Stomach (tissue), 8 donors: ENCODE measurements at regions not wholly inside any gene's neighbourhood (a gene's known extent, or its start where the extent isn't known, plus 50 kb on each side); places are given as distances from the start of the nearest gene placed in this dataset.
A peak's percentile ranks its signal among the peaks of the same experiment; 100 is the strongest.

Experiments used
- DNase-seq, 2 donors: peaks; one replicate each; pipeline versions ENCODE4 v3.0.0 to v3.0.0-alpha.2; 2013 to 2019
- H3K27ac ChIP-seq, 5 donors: fragments of 200-600 bp in 4 of 5; sonication (generic) in 4 of 5; one replicate each; pipeline ENCODE4 v1.5.1; 2013 to 2019; ENCODE audit warnings: mild to moderate bottlenecking in 1 of 5, moderate library complexity in 1 of 5
- H3K27me3 ChIP-seq, 3 donors: fragments of 200-600 bp; sonication (generic); one replicate each; pipeline ENCODE4 v1.5.1; 2017 to 2019; ENCODE audit warnings: mixed run types in 1 of 3
- H3K36me3 ChIP-seq, 4 donors: fragments of 200-600 bp; sonication (generic); 1 replicate in 3 of 4; 2 replicates in 1 of 4; pipeline ENCODE4 v1.5.1; 2016 to 2019
- H3K4me1 ChIP-seq, 4 donors: fragments of 200-600 bp; sonication (generic); one replicate each; pipeline ENCODE4 v1.5.1; 2016 to 2019
- H3K4me3 ChIP-seq, 4 donors: fragments of 200-600 bp; sonication (generic) in 3 of 4; one replicate each; pipeline ENCODE4 v1.5.1; 2016 to 2019; ENCODE audit warnings: mild to moderate bottlenecking in 1 of 4
- H3K9me3 ChIP-seq, 4 donors: fragments of 200-600 bp; sonication (generic); one replicate each; pipeline ENCODE4 v1.5.1; 2016 to 2019
- CTCF ChIP-seq, 7 experiments: fragments of 450-650 bp in 4 of 7; fragments of 200-600 bp in 3 of 7; sonication (generic) in 3 of 7; IDR thresholded peaks; one replicate each; pipeline ENCODE4 v1.5.1; 2016 to 2019; ENCODE audit warnings: antibody characterized with exemption in 7 of 7, control low read depth in 2 of 7, mild to moderate bottlenecking in 1 of 7
- EP300 ChIP-seq: sonication (generic); formaldehyde crosslinking; IDR thresholded peaks from one replicate; pipeline ENCODE4 v1.6.1; 2017; ENCODE audit warnings: antibody characterized with exemption
- POLR2A ChIP-seq, 4 donors: fragments of 450-650 bp; IDR thresholded peaks; one replicate each; pipeline ENCODE4 v1.6.1; 2016; ENCODE audit warnings: antibody characterized with exemption in 4 of 4, control low read depth in 2 of 4, mild to moderate bottlenecking in 1 of 4, moderate library complexity in 1 of 4
- POLR2AphosphoS5 ChIP-seq, 3 donors: sonication (generic); formaldehyde crosslinking; IDR thresholded peaks; one replicate each; pipeline ENCODE4 v1.6.1; 2016; ENCODE audit warnings: antibody characterized with exemption in 3 of 3
- WGBS, 5 donors: extraction: QIAGEN DNeasy Blood & Tissue Kit in 3 of 5; methylation state at CpG; one replicate each; pipeline versions ENCODE4 v1.1.5 to v1.1.7; 2013 to 2018; 5-methylcytosine and 5-hydroxymethylcytosine counted together
- intact Hi-C: fragments of 100-400 bp; cut with DNase I; formaldehyde crosslinking; loops from one replicate; pipeline ENCODE4 v1.15.1; 2023; ENCODE audit warnings: low total_unique reads
- donor health status: healthy with polysubstance abuse.
- donor health status: Bipolar disorder and iron deficiency.
- donor health status: healthy.

DNA sequence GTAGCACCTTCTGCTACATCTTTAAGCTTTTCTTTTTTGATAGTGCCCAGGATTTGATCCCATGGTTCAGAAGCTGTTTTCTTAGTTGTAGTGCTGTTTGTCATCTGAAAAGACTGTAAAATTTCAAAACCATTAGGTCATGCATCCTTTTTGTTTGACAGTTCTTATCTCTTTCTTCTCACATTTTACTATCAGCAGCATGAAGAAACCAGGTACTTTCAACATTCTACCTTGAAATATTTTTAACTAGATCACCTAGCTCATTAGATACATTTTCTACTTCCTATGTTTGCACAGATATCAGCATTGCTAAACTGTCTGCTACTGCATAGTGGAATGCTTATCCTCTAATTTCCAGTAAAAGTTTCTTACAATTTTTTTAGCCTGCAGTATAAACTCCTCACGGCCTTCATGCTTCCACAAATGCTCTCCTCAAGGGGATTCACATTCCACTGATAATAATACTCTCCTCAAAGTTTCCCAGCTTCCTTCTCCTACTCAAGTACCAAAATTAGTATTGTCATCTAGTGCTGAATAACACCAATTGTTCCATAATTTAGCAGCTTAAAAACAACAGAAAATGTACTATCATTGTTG lies 243.9 kb upstream of the ZRANB2 start:
- intact Hi-C loops, result no loop called here
- 39 to 61% (median 42%) methylated on average over 1 of the region's 1 CpG for WGBS, 5 donors
- no peaks in the 10 kb centered on the region for H3K4me1 ChIP-seq
- no peaks in the 10 kb centered on the region for H3K36me3 ChIP-seq
- no peak overlapping the region for H3K4me3 ChIP-seq
- peaks cover 0 to 28% (median 15%) of the 10 kb centered on the region in 4 donors for H3K9me3 ChIP-seq
- peak in 1 of 2 donors; percentile 2 for DNase-seq
- TF ChIP-seq POLR2AphosphoS5 (IDR thresholded peaks at IDR 0.05) (no peak), CTCF (IDR thresholded peaks at IDR 0.05) (no peak), EP300 (no peak), POLR2A (IDR thresholded peaks at IDR 0.05) (no peak)
- H3K27ac ChIP-seq, result no peak overlapping the region
- H3K27me3 ChIP-seq, result no peaks in the 10 kb centered on the region

- Histone ChIP-seq H3K9me3 (peaks cover 0 to 21% (median 2%) of the 10 kb centered on the region in 4 donors), H3K27me3 (no peaks in the 10 kb centered on the region), H3K4me1 (no peaks in the 10 kb centered on the region), H3K4me3 (no peak overlapping the region), H3K36me3 (no peaks in the 10 kb centered on the region), H3K27ac (no peak overlapping the region)
- 45 to 60% (median 56%) methylated on average over 2 of the region's 2 CpGs for WGBS, 5 donors
- intact Hi-C loops, result no loop called here
- no peak for DNase-seq
- TF ChIP-seq CTCF (IDR thresholded peaks at IDR 0.05) (no peak), EP300 (no peak), POLR2A (IDR thresholded peaks at IDR 0.05) (no peak)
These were observed 231.7 kb upstream of the ZRANB2 start for GRCh38 chr1:71312545-71312944.

DNA sequence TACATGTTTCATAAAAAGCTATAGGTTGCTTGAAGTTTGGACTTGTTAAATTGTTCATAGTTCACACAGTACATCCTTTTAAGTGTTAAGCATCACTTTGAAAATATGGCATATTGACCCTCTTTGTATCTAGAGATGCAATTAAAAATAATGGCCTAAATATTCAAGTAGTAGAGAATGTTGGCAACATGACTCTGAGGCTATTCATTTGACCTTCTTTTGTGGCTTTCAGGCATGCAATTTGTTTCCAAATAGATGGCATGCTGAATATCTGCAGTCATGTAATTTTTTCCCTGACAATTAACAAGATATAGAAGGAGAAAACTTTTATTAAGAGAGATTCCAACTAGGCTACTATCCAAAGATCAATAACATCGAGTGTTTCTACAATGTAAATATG lies 230.5 kb upstream of the ZRANB2 start:
- Histone ChIP-seq H3K4me1 (no peaks in the 10 kb centered on the region), H3K27me3 (no peaks in the 10 kb centered on the region), H3K36me3 (no peaks in the 10 kb centered on the region), H3K9me3 (peaks cover 0 to 20% (median 2%) of the 10 kb centered on the region in 4 donors), H3K27ac (no peak overlapping the region), H3K4me3 (no peak overlapping the region)
- no peak for DNase-seq
- intact Hi-C loops, result no loop called here
- 30 to 47% (median 37%) methylated on average over 1 of the region's 1 CpG for WGBS, 5 donors
- TF ChIP-seq EP300 (no peak), POLR2A (IDR thresholded peaks at IDR 0.05) (no peak), CTCF (IDR thresholded peaks at IDR 0.05) (no peak), POLR2AphosphoS5 (IDR thresholded peaks at IDR 0.05) (no peak)

DNA sequence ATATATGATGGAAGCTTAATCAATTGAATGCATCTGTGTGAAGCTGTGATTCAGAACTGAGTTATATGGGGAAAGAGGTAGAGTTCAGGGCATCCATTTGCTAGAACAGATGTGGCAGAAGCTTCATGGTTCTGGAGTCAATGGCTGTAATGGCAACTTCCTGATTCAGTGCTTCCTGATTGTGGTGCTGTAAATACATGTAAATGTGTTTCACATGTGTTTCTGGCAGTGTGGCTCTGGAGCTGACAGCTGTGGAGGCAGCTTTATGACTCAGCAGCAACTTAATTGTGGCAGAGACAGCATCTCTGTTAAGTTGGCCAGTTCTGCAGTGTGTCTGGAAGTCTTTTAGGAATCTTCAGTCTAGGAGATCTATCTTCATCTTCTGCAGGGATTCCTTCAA lies 226.6 kb upstream of the ZRANB2 start:
- H3K4me1 ChIP-seq, result no peaks in the 10 kb centered on the region
- H3K9me3 ChIP-seq, result no peaks in the 10 kb centered on the region
- intact Hi-C loops, result no loop called here
- TF ChIP-seq CTCF (IDR thresholded peaks at IDR 0.05) (no peak), POLR2AphosphoS5 (IDR thresholded peaks at IDR 0.05) (no peak), EP300 (no peak), POLR2A (IDR thresholded peaks at IDR 0.05) (no peak)
- H3K27me3 ChIP-seq, result no peaks in the 10 kb centered on the region
- DNase-seq, result peak in 1 of 2 donors; percentile 28
- H3K36me3 ChIP-seq, result no peaks in the 10 kb centered on the region
- no peak overlapping the region for H3K4me3 ChIP-seq
- H3K27ac ChIP-seq, result no peak overlapping the region
